DMS 273 treated with DMSO at 0.1 percent for 48 hours (cell line): ENCODE measurements at regions not wholly inside any gene's neighbourhood (a gene's known extent, or its start where the extent isn't known, plus 50 kb on each side); places are given as distances from the start of the nearest gene placed in this dataset.

ENCODE experiments used
- DNase-seq: peaks from one replicate; lab custom pipeline; 2025; lab: John Stamatoyannopoulos, UW

DNA sequence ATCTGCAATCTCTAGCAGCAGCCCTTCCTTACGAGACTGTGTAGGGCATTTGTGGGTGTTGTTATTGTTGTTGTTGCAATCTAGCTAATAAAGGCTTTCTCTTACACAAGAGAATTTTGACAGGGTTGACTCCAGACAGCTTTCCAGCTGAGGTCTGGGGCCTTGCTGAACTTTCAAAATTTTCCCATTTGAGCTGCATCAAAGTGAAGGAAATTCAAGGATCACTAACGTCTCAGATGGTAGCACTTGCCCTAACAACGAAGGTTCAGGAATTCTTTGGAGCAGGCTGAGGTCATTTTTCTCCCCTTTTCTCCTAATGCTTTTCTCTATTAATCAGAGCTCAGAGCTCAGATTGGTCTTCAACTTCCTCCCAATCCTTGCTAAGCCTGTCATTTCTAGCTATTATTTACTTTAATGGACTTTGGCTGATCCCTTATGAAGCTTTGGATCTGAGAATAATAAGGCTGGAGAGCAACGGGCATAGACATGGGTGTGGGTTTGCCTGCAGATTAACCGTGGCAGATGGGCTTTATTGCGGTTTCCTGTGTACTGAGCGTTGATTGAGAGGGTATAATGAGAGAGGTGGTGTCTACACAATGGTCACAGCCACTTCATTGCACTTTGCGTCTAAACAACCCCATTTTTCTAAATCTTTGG lies 614.0 kb upstream of the AGTR1 start:
- no peak for DNase-seq

DNA sequence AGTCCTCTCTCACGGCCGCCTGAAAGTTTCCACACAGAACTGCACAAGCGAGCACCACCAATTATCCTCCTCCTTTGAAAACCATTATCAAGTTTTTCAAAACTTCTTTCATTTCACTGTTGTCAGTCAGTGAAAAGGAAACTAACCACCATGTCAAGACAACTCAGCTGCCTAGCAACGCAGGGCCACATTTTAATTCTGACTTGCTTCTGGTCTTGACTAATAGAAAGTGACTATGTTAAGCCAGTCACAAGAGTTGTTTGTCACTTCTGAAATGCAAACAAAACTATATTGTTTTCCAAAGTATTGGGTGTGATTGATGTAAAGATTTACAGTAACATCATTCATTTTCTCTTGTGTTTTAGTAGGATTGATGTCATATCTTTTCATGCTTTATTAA lies 612.8 kb upstream of the AGTR1 start:
- no peak for DNase-seq

DNA sequence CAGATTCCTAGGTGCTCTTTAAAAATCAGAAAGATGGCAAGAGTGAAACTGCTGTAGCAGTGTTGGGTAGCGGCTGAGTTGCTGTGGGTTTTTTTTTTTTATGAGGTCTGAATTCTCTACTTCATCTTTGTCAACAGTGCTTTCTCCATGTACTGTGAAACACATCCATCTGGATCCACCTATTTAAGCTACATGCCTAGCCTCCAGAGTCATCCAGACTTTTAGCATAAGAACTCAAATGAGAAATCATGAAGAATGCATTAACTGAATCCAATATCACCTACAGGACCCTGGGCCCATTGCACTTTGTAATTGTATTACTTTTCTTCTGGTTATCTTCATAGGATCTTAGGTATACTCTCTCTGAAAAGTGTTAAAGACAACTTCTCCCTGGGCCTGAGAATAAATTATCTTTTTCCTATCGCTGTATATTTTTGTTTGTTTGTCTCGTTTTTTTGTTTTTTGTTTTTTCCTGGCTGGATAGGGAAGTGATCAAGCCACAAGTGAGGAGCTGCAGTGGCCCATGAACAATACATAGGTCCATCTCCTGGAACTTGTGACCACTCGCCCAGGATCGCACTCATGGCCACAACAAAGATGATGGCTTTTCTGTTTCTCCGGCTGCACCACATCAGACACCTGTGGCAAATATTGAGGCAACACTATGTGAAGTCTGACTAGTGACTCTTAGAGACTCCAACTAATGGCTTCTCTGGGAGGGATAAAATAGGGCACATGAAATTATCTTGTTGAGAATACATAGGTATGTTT lies 609.9 kb upstream of the AGTR1 start:
- no peak for DNase-seq

DNA sequence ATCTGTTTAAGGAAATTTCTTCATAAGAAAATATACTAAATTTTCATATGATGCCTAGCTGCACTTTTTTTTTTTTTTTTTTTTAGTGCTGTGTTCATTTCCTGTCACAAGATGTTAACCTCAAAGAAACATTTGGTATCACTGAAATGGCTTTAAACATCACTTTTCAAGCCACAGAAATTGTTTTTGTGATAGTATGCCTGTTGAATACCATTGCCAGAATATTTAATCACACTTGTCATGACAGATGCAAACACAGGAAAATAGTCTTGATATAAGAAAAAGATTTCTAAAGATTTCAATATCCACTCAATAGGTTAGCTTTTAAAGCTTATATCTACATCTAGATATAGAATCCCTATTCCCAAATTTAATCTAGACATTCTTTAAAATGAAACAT lies 608.5 kb upstream of the AGTR1 start:
- no peak for DNase-seq

DNA sequence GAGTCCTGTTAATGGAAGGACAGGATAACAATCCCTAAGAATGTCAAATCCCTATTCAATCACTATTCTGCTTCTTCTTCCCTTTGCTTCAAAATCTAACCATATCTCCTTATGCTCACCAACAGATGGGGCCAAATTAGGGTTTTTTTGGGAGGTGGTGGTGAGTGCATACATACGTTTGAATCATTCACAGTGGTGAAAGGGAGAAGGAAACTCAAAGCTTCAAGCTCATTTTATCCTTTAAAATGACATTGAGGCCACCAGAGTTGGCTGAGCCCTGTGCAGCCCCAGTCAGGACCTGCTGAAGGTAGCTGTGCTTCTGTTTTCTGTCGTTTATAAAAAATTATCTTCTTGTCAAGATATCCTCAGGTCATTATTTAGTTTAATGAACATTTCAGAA lies 607.5 kb upstream of the AGTR1 start:
- DNase-seq = no peak

DNA sequence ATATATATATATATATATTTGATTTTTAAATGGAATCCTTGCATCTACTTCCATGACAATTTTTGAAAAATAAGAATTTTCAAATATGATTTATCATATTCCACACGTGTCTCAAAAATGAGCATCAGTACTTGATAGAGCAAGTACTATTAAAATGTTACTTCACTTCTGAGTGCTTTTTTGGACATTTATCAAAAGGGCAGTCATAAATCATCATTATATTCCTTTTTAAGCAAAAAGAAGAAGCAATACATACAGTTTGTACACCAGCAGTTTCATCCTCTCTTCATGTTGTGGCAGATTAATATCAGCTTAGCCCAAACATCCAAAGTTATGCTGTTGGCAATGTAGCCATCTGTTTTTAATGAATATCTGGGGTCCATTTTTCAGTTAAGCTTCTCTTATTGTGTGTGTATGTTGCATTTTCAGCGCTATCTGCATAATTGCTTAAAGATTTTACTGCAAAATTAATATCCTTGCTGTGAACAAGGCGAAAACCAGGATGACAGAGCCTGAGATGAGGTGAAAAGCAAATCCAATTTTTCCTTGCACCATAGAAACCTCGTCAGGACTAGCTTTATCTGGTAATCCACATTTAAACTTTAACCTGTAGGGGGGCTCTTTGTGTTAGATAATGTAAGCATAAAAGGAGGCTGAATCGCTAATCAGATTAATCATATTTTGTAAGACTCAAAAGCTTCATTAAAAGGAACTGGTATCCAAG lies 604.9 kb upstream of the AGTR1 start:
- DNase-seq = no peak

DNA sequence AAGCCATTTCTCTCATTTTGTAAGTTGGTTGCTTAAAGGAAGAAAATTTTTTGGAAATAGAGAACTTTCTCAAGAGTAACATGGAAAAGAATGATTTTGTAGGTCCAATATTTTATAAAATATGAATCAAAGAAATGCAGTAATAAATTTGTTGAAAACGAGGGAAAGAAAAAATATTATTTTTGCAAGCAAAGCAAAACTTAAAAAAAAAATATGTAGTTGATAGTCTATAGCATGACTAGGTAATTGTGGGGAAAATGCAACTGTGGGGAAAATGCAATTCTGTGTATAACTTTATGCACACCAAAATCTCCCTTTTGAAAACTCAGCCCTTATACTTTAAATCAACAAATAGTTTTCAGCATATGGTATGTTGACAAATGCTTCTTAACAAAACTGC lies 604.0 kb upstream of the AGTR1 start:
- no peak for DNase-seq

DNA sequence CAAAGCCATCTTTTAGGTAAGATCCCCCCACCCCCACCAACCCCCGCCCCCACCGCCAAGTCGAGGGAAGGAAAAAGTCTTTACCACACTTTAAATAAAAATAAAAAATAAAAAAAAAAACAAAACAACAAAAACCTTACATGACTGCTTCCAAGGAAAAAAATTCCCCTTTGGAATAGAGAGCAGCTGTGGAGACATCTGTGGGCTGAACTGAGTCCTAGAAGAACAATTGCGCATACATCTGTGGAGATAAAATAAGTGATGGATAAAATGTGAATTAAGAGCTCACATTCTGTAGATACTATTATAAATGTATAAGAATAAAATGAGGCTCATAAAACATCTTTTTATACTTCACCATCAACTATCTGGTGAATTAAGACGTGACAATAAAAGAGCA lies 601.7 kb upstream of the AGTR1 start:
- no peak for DNase-seq

DNA sequence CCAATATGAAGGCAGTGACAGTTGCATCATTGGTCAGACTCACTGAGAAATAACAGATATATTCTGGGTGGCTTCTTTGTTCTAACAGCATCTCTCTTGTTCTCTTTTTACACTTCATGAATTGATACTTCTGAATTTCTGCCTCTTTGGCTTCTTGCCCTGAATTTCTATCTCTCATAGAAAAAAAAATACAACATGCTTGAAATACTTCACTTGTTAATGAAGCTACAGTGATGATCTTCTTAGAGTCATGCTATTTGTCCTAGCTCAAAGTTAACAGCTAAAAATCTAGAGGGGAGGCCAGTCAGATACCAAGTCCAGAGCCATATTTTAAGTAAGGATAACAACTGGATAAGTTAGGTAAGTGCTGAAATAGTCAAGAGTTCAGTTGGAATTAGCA lies 597.2 kb upstream of the AGTR1 start:
- DNase-seq = no peak

DNA sequence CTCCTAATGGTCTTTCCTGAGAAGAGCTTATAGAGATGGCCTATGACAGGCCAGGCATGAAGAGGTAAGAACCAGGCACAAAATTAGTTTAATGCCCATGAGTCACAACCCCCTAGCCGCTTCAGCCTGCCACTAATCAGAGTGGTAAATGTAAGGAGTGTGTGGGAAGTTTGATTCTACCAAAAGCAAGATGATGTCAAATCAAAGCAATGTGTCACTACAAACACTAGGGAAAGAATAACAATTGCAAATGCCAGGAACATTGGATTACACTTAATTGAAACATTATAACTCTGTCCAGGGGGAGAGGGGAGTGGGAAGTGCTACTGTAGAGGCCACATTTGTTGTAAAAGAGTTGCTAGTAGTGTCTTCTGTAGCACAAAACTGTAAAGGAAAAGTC lies 596.6 kb upstream of the AGTR1 start:
- no peak for DNase-seq

DNA sequence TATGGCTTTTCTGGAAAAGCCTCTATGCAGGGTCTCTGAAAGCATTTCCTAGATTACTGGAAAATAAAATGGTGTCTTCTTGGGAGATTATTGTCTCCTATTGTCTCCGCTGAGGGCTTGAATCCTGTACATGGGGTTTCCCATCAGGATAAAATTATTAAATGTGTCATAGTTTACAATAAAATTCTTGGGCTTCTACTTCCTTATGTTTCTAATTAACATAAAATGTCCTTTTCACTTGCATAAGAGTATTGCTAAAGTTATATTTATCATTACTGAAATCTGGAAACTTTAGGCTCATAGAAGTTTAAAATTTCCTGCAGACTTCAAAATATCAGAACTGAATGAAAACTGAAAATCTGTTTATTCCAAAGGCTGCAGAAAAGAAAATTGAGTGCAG lies 595.5 kb upstream of the AGTR1 start:
- DNase-seq = no peak

DNA sequence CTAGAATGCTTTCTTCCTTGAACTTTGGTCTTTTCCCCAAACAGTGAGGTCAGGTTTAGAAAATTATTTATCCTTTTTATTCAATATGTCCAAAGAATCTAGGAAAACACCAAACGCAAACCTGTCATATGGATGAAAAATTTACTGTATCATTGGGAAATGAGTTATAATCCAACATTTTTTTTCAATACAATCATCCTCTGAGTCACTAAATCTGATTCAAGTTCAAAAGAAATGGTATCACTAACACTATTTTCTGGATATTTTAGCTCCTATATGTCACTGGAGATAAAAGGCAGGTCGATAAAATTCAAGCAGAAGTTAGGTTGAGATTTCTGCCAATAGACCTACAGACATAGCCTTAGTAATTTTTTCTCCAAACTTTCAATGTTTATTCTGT lies 591.6 kb upstream of the AGTR1 start:
- DNase-seq = no peak

DNA sequence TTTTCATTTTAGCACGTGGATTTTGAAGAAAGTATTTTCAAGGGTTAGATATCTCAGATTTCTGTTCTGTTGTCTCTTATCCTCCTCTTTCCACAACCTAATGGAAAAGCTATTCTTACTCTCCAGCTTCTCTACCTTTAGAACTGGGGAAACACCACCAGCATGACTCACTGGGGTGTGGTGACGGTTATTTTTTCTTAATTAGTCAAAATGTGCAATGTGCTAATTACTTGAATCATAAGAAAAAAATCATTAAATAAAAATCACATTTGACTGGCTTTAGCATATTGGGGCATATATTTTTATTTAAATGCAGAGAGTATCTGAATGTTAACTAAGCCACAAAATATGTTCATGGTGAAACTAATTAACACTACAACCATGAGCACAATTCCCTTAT lies 570.7 kb upstream of the AGTR1 start:
- no peak for DNase-seq

DNA sequence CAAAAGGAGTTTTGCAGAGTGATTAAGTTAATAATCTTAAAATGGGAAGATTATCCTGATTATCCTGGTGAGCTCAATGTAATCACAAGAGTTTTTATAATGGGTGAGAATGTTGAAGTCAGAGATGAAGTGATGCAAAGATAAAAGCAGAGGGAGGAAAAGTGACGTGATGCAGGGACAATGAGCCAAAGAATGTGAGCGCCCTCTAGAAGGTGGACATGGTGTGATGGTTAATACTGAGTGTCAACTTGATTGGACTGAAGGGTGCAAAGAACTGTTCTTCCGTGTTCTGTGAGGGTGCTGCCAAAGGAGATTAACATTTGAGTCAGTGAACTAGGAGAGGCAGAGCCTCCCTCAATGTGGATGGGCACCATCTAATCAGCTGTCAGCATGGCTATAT lies 569.6 kb upstream of the AGTR1 start:
- no peak for DNase-seq

DNA sequence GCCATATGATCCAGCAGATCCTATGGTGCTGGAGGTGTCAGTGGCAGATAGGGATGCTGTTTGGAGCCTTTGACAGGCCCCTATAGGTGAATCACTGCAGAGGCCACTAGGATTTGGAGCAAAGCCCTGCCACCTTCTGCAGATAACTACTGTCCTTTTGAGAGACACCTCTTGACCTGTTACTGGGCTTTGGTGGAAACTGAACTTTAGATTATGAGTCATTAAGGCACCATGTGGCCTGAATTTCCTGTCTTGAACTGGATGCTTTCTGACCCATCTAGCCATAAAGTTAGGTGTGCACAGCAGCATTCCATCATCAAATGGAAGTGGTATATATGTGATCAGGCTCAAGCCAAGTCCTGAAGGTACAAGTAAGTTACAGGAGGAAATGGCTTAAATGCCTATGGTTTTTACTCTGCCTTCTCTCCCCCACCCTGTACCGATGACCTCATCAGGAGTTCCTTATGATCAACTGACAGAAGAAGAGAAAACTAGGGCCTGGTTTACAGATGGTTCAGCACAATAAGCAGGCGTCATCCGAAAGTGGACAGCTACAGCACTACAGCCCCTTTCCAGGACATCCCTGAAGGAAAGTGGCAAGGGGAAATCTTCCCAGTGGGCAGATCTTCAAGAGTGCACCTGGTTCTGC lies 565.6 kb upstream of the AGTR1 start:
- DNase-seq = no peak

DNA sequence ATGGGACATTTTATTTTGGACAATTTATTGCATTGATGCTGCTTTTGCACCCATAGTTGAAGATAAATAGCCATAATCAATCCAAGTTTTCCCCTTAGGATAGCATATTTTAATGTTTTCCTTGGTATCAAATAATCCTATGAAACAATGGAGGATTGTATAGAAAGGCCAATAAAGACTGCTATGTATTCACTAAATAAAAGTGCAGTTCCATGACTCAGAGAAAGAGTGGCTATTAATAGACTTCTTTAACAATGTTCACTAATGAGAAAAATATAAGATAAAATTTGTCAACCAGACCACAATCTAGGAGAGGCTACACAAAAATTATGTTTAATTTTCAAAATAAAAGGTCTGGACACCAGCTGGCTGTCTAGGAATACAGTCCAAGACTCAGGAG lies 560.9 kb upstream of the AGTR1 start:
- no peak for DNase-seq

DNA sequence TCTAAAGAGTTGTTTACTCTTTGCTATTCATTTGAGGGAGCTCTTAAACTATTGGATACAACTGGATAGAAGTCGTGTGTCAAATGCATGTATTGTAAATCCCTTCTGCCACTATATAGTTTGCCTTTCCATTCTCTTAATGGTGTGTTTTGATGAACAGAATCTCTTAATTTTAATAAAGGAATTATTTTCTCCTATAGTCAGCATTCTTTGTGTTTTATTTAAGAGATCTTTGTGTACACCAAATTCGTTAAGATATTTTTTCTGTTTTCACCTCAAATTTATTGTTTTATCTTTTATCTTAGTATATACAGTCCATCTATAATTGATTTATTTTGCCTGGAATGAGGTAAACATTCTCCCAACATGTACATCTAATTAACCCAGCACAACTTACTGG lies 551.5 kb upstream of the AGTR1 start:
- DNase-seq = no peak

DNA sequence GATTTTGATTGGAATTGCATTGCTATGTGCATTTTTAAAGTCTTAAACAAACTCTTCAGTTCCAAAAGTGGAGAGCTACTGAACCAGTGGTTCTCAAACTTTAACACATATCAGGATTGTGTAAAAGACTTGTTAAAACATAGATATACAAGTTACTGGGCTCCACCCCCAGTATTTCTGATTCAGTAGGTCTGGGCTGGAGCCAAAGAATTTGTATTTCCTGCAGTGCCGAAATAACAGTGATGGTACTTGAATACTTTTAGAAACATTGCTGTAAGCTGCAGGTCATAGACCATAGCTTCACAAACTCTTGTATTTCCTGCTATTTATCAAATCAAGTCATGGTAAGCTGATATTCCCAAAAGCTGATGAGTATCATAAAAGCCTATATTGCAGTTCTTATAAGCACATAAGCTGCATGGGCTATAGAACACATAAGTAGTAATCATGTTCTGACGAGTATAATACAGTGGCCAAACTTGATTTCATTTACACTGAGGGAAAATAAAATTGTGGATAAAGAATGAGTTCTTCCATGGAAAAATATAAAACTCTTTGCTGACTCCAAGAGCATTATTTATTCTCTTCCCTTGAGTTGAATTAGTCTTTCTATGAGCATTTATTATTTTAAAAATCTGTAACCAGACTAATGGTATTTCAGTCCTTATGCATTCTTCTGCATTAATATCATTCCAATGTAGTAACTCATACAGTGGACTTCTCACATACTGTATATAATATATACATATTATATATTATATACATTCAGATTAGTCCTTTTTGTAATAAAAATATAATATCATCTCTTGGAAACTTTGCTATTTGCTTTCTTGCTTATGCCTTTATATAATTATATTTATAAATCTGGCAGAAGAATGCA lies 550.5 kb upstream of the AGTR1 start:
- DNase-seq = no peak

DNA sequence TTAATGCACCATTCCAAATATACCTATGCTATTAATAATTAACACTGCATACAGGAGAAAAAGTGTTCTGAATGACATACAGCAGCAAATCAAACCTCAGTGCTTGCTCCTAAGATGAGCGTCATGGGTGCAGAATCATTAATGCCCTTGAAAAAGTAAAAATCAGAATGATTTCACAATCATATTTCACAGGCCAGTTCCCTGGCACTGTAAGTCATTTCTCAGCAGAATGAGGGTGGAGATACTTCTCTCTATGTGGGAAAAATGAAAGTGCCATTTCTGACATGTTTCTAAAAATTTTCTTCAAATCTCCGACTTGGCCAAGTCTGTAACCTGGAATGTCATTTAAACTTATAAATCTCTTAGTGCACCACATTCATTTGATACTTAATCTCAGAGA lies 549.8 kb upstream of the AGTR1 start:
- no peak for DNase-seq

DNA sequence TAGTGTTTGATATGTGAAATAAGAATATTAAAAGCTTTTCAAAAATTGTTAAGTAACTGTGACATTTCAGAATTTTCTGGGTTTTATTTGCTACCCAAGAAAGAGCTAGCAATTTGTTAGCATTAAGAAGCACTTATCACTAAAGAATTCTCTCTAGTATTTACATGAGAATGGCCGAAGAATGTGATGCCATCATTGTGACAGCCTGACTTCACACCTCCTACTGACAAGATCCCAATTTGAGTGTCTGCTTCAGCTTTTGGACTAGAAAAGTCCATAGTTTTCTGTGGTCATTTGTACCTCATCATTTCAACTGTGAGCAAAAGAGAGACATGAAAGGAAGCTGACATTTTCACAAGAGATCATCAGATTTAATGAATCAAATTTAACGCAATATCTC lies 548.1 kb upstream of the AGTR1 start:
- no peak for DNase-seq

DNA sequence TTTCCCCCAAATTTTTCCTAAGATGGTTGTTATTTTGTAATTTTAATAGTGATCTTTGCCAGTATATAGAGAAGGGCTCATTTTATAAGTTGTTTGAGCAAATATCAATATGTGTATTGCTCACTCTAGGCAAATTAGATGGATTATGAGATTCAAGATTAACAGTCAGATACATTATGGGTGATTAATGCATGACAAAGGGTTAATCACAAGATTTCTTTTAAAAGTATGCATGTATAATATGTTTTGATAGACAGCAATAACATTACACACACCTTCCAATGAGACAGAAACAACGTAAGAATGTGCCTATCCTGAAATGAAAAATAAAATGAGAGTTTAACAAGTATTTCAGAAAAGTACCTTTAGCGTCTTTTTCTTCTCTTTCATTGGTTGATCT lies 547.6 kb upstream of the AGTR1 start:
- DNase-seq = no peak

DNA sequence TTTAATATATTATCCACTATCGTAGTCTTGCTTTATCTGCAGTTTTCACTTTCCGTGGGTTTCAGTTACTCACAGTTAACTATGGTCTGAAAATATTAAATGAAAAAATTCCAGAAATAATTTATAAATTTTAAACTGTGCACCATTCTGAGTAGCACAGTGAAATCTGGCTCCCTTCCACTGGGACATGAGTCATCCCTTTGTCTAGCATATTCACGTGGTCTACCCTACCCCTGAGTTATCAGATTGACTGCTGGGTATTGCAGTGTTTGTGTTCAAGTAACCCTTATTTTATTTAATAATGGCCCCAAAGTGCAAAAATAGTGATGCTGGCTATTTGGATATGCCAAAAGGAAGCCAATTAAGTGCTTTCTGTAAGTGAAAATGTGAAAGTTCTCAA lies 539.5 kb upstream of the AGTR1 start:
- no peak for DNase-seq
